ENCODE measurements at regions not wholly inside any gene's neighbourhood (a gene's known extent, or its start where the extent isn't known, plus 50 kb on each side); places are given as distances from the start of the nearest gene placed in this dataset.

GRCh38 chr15:61511089-61511488 lies 282.0 kb upstream of the RORA start:
- Histone ChIP-seq H3K56ac (ENCODE audit: insufficient read length, low read depth, low read length) (no peak overlapping the region), H3K23me2 (ENCODE audit: insufficient read length, low read depth, low read length, poor library complexity, severe bottlenecking) (no peaks in the 10 kb centered on the region), H3K23ac (ENCODE audit: insufficient read length, low read depth, low read length) (no peak overlapping the region), H2BK20ac (ENCODE audit: low read depth, low read length, poor library complexity, severe bottlenecking) (no peak overlapping the region), H4K91ac (ENCODE audit: insufficient read length, low read depth, low read length) (no peak overlapping the region), H3K27me3 (ENCODE audit: insufficient read depth, low read length) (no peaks in the 10 kb centered on the region), H2BK5ac (ENCODE audit: insufficient read length, low read length) (no peak overlapping the region), H3K9ac (ENCODE audit: extremely low read depth, insufficient read length, low read length) (no peak overlapping the region), H3K18ac (ENCODE audit: insufficient read length, low read depth, low read length) (no peak overlapping the region), H3K4ac (ENCODE audit: low read depth, low read length) (no peak overlapping the region), H4K5ac (ENCODE audit: insufficient read length, low read depth, low read length) (no peak overlapping the region), H3K4me2 (ENCODE audit: insufficient read depth, insufficient read length, low read length) (no peak overlapping the region), H3K4me1 (ENCODE audit: insufficient read depth, low read length) (no peaks in the 10 kb centered on the region), H3T11ph (ENCODE audit: low read length) (no peak overlapping the region), H2BK15ac (ENCODE audit: low read depth, low read length) (no peak overlapping the region), H4K8ac (replicated peaks; ENCODE audit: insufficient read length, low read depth, low read length) (no peak overlapping the region), H2BK120ac (ENCODE audit: low read depth, low read length, poor library complexity, severe bottlenecking) (no peak overlapping the region), H3K9me3 (ENCODE audit: control insufficient read depth, low read depth, low read length) (no peaks in the 10 kb centered on the region), H3K27ac (ENCODE audit: insufficient read length, low read depth, low read length) (no peak overlapping the region), H2BK12ac (ENCODE audit: insufficient read length, low read depth, low read length) (no peak overlapping the region), H3K79me1 (ENCODE audit: insufficient read depth, low read depth, low read length, poor library complexity, severe bottlenecking) (no peaks in the 10 kb centered on the region), H3K79me2 (ENCODE audit: insufficient read depth, low read length) (no peaks in the 10 kb centered on the region), H3K14ac (ENCODE audit: insufficient read depth, low read length) (no peak overlapping the region), H2AK5ac (ENCODE audit: insufficient read length, low read length) (no peak overlapping the region), H2AFZ (ENCODE audit: low read length) (no peak overlapping the region), H4K20me1 (ENCODE audit: control insufficient read depth, insufficient read depth, insufficient read length) (no peaks in the 10 kb centered on the region)
- no CpG with 5 or more reads among the region's 3 CpGs for WGBS (ENCODE audit: extremely low coverage, insufficient read length, low lambda C conversion rate)
- Mint-ChIP-seq H3K9me3 (no peaks in the 10 kb centered on the region), H3K27me3 (ENCODE audit: low read depth) (no peaks in the 10 kb centered on the region; the same call in 1 of the 2 replicates), H3K27ac (no peak overlapping the region), H3K36me3 (ENCODE audit: insufficient read depth in 1 of 3, low read depth in 3 of 3) (no peaks in the 10 kb centered on the region), H3K4me3 (no peak overlapping the region), H3K4me1 (0 out of 4 replicates have a peak, but pooled peaks cover 3 to 4% of the 10 kb centered on the region in 2 experiments)
- TF ChIP-seq, protein P1, sequence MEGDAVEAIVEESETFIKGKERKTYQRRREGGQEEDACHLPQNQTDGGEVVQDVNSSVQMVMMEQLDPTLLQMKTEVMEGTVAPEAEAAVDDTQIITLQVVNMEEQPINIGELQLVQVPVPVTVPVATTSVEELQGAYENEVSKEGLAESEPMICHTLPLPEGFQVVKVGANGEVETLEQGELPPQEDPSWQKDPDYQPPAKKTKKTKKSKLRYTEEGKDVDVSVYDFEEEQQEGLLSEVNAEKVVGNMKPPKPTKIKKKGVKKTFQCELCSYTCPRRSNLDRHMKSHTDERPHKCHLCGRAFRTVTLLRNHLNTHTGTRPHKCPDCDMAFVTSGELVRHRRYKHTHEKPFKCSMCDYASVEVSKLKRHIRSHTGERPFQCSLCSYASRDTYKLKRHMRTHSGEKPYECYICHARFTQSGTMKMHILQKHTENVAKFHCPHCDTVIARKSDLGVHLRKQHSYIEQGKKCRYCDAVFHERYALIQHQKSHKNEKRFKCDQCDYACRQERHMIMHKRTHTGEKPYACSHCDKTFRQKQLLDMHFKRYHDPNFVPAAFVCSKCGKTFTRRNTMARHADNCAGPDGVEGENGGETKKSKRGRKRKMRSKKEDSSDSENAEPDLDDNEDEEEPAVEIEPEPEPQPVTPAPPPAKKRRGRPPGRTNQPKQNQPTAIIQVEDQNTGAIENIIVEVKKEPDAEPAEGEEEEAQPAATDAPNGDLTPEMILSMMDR (conservative IDR thresholded peaks at IDR 0.05) = no peak
- no peak for DNase-seq
